C4-2B (cell line): ENCODE measurements at regions not wholly inside any gene's neighbourhood (a gene's known extent, or its start where the extent isn't known, plus 50 kb on each side); places are given as distances from the start of the nearest gene placed in this dataset.

Experiments
- H3K27ac ChIP-seq: fragments of 450-650 bp; 2 replicates; pipeline ENCODE4 v1.5.1; 2017
- CTCF ChIP-seq: fragments of 450-650 bp; conservative IDR thresholded peaks from 2 replicates; pipeline ENCODE4 v1.5.1; 2017; ENCODE audit warnings: mild to moderate bottlenecking
- ZFX ChIP-seq: fragments of 450-650 bp; IDR thresholded peaks from 2 replicates; pipeline ENCODE4 v1.6.1; 2017

- TF ChIP-seq CTCF, result no peak
- TF ChIP-seq ZFX, result no peak
- no peak overlapping the region for H3K27ac ChIP-seq
These were observed 222.9 kb downstream of the C12orf50 start for GRCh38 chr12:87806310-87806709.

GRCh38 chr12:87804386-87804785 is 224.8 kb downstream of the C12orf50 start:
- TF ChIP-seq ZFX (no peak), CTCF (no peak)
- no peak overlapping the region for H3K27ac ChIP-seq

- H3K27ac ChIP-seq, result no peak overlapping the region
- TF ChIP-seq ZFX (no peak), CTCF (no peak)
These were observed 226.5 kb downstream of the C12orf50 start for GRCh38 chr12:87802721-87803011.

- no peak overlapping the region for H3K27ac ChIP-seq
- TF ChIP-seq CTCF, result no peak
- TF ChIP-seq ZFX, result no peak
These were observed 227.1 kb downstream of the C12orf50 start for GRCh38 chr12:87801860-87802720.

DNA sequence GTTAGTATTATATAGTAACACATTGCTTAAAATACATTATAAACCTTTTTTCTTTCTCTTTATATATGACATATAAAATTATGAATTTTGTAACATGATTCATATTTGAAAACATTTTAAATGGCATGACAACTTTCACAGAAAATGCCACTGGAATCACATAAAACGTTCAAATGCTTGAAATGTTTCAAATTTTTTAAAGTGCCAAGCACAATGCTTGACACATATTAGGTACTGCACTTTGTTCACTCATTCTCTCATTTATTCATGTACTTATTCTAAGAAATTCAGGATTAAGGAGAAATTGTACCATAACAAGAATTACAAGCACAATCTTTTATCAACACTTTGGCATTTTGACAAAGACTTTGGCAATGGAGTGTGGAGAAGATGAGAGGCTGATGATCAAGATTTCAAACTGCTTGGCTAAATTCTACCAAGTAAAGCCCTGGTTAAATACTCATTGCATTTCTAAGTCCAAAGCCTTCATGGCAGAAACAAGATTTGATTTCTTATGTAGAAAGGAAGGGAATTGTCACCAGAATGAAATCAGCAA is 232.2 kb downstream of the C12orf50 start:
- TF ChIP-seq CTCF (no peak), ZFX (no peak)
- H3K27ac ChIP-seq, result no peak overlapping the region

- TF ChIP-seq CTCF (no peak), ZFX (no peak)
These were observed 233.6 kb downstream of the C12orf50 start for GRCh38 chr12:87795555-87795954.

DNA sequence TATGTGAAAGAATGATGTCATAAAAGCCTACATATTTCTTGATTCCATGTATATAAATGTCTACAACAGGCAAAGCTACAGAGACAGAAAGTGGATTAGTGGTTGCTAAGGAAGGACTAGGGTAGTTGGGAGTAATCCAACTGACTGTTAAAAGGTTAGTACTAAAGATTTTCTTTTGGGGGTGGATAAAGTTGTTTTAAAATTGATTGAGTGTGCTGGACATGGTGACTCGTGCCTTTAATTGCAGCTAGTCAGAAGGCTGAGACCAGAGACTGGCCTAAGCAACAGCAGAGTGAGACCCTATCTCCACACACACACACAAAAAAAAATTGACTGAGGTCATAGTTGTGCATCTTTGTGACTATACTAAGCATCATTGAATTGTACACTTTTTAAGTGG is 234.3 kb downstream of the C12orf50 start:
- TF ChIP-seq ZFX (no peak), CTCF (no peak)
- H3K27ac ChIP-seq, result no peak overlapping the region

More at GRCh38 chr12:87795555-87795954, 233.6 kb downstream of the C12orf50 start:
- no peak overlapping the region for H3K27ac ChIP-seq
